H1 (cell line): ENCODE measurements at regions not wholly inside any gene's neighbourhood (a gene's known extent, or its start where the extent isn't known, plus 50 kb on each side); places are given as distances from the start of the nearest gene placed in this dataset.

ENCODE experiments used
- POLR2A ChIP-seq, 2 experiments: IDR thresholded peaks; 1 replicate in 1 of 2; 2 replicates in 1 of 2; pipeline ENCODE4 v1.6.1; 2011; ENCODE audit warnings: low read depth in 2 of 2, low read length in 2 of 2, mild to moderate bottlenecking in 2 of 2; ENCODE audit errors: control extremely low read depth in 1 of 2
- RAD21 ChIP-seq, 2 experiments: IDR thresholded peaks in 1 of 2; conservative IDR thresholded peaks in 1 of 2; 2 replicates each; pipeline ENCODE4 v1.6.1; 2011; ENCODE audit warnings: low read depth in 2 of 2, low read length in 2 of 2, improper control_type of control experiment in 1 of 2, inconsistent platforms in 1 of 2, mild to moderate bottlenecking in 1 of 2, moderate library complexity in 1 of 2
- TCF12 ChIP-seq: IDR thresholded peaks from 2 replicates; pipeline ENCODE4 v1.6.1; 2011; ENCODE audit warnings: low read depth, mild to moderate bottlenecking, low read length

- no peak for TF ChIP-seq TCF12
- TF ChIP-seq POLR2A (IDR thresholded peaks at IDR 0.05; ENCODE audit: control extremely low read depth in 1 of 2, low read depth in 2 of 2, low read length in 2 of 2) = no peak
- no peak for TF ChIP-seq RAD21 (IDR thresholded peaks at IDR 0.05 in 1 of 2, conservative IDR thresholded peaks at IDR 0.05 in 1 of 2; ENCODE audit: low read depth in 2 of 2, low read length in 2 of 2)
These were observed 137.5 kb downstream of the BCOR start (continued) for GRCh38 chrX:39960219-39960618.
